Left kidney (tissue), 1 donor: ENCODE measurements at regions not wholly inside any gene's neighbourhood (a gene's known extent, or its start where the extent isn't known, plus 50 kb on each side); places are given as distances from the start of the nearest gene placed in this dataset.

Source experiments
- DNase-seq: peaks from one replicate; pipeline ENCODE4 v3.0.0-alpha.2; 2013

DNA sequence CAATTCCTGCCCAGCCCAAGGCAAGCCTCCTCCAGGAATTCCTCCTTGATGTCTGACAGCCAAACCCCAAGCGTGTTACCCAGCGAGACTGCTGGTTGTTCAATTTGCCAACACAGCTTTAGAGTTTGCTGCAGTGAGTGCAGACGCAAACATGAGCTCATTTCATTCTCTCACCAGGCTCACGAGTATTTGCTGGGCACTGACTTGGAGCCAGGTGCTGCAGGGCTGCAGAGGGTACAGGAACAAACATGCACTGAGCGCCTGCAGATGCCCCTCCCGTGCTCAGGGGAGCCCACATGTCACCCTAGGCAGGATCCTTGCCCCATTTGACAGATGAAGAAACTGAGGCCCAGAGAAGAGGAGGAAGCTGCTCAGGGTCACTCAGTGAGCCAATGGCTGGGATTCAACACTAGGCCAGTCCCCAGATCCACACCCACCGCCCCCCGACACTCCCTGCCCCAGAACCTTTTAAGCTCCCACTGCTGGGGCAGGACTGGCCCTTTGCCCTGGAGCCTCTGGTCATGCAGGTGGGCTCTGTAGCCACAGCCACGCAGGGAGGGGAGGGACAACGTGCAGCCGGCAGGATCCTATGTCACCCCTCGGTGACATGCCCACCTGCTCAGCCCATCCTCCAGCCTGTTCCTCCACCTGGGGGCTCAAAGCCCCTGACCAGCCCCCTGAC lies 363.7 kb downstream of the MATN1 start:
- no peak for DNase-seq

GRCh38 chr1:30358500-30358899 lies 364.9 kb downstream of the MATN1 start:
- DNase-seq = peak; percentile 20

DNA sequence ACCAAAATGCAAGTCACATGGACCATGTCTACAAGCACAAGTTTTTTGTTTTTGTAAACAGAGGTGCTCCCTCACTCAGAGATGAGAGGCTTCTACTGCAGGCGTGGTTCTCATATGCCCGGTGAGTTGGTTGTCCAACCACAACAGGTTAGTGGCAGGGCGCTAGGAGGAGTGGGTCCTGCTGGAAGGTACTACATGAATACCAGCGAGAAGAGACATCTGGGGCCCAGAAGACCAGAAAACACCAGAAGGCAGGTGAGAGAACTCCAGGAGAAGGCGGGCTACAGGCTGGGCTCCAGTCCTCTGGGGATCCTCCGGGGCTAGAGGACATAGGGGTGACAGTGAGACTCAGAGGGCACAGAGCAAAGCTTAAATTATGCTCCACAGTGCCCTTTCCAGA lies 366.5 kb downstream of the MATN1 start:
- DNase-seq = no peak

GRCh38 chr1:30354410-30354809 lies 369.0 kb downstream of the MATN1 start:
- DNase-seq = no peak

GRCh38 chr1:30353637-30354036 lies 369.7 kb downstream of the MATN1 start:
- DNase-seq = no peak

DNA sequence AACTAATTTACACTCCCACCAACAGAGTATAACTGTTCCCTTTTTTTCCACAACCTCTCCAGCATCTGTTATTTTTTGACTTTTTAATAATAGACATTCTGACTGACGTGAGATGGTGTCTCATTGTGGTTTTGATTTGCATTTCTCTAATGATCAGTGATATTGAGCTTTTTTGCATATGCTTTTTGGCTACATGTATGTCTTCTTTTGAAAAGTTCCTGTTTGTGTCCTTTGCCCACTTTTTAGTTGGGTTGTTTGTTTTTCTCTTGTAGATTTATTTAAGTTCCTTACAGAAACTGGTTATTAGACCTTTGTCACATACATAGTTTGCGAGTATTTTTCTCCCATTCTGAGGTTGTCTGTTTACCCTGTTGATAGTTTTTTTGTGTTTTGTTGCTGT lies 375.2 kb downstream of the MATN1 start:
- no peak for DNase-seq

DNA sequence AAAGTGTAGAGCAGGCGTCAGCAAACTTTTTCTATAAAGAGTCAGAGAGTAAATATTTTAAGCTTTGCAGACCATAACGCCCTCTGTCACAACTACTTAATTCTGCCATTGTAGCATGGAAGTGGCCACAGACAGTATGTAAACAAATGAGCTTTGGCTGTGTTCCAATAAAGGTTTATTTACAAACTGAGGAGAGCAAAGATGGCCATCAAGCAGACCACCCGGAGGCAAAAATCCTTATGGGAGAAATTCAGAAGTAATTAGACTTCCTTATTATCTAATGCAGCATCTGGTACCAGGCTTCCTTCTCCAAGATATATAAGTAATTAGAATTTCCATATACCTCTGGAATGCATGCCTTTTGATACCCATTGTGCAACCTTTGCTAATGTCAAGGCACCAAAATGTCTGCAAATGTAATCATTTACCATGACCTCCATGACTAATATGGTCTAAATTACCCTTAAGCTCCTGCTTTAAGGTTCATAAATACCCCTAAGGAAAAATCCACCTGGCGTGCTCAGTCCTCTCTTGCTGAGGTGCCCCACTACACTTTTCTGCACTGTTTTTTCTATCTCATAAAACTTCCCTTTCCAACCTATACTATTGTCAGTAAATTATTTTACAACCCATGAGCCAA lies 377.8 kb downstream of the MATN1 start:
- no peak for DNase-seq

GRCh38 chr1:30343562-30343961 lies 379.8 kb downstream of the MATN1 start:
- no peak for DNase-seq

- no peak for DNase-seq
These were observed 380.7 kb downstream of the MATN1 start for GRCh38 chr1:30342535-30343141.

DNA sequence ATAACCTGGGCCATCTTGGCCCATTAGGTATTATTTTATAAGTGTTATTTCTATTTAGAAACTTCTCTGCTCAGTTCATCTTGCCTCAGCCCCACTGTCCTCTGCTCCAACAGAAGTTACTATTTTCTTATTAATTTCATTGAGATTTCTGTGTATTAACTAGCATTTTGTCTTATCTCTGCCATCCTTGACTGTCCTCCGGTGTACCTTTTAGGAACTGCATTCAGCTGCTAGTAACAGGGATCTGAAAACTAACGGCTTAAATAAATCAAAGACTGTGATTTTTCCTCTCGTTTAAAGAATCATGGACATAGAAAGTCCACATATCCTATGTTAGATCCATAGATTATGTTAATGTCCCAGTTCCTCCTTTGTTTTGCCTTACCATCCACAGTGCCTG lies 382.5 kb downstream of the MATN1 start:
- no peak for DNase-seq

DNA sequence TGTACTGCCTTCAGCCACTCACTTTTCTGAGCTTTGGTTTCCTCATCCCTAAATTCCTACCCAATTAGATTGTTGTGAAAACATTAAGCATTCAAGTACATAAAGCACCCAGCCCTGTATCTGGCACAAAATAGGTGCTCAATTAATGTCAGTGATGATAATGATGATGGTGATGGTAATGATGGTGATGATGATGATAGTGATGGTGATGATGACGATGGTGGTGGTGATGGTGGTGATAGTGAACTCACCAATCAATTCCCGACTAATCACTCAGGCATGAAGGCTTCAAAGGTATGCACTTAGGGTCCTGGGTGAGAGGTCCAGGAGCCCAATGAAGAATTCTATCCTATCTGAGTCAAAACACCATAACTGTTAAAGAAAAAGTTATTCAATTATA lies 383.5 kb downstream of the MATN1 start:
- DNase-seq = no peak

- no peak for DNase-seq
These were observed 384.6 kb downstream of the MATN1 start for GRCh38 chr1:30338765-30339164.

GRCh38 chr1:30337324-30337620 lies 386.1 kb downstream of the MATN1 start:
- no peak for DNase-seq

GRCh38 chr1:30336550-30337323 lies 386.6 kb downstream of the MATN1 start:
- DNase-seq = no peak

- DNase-seq = no peak
These were observed 387.4 kb downstream of the MATN1 start for GRCh38 chr1:30335997-30336390.

DNA sequence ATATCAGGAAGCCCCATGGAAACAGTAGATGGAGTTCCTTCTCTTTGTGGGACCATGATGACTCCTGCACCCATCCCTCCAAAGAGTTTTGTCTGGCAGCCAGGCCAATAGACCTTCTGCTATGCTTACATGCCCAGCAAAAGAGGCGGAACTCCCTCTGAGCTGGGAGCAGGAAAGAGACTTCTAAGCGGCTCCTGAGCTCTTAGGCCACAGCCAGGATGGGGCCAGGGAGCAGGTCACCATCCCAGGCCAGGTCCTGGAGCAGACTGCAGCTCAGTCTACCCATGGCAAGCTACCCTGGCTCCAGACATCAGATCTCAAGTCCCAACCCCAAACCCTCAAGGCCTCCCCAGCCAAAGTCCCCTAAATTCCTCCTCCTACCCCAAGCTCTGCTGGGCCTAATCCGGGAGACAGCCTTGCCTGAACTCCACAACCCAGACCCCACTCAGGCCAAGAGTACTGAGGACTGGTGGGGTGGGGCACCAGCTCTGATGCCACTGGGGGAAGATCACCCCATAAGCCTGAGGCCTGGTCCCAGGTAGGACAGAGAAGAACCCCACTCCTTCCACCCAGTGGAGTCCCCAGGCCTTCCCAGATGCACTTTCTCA lies 387.9 kb downstream of the MATN1 start:
- no peak for DNase-seq

DNA sequence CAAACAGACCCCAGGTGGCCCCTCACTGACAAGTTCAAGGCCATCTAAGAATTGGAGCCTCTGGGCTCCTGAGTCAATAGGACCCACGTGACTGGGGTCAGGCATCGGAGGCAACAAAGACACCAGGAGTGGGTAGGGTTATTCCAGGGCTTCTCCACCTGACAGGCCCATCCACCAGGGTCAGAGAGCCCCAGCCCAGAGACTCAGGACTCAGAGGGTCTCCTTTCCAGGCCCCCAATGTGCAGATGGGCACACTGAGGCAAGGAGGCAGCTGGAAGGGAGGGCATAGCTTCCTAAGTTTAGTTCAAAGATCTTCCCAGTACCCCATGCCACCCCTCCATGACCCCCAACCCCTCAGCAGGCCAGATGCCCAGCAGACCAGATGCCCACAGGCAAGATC lies 388.6 kb downstream of the MATN1 start:
- no peak for DNase-seq

DNA sequence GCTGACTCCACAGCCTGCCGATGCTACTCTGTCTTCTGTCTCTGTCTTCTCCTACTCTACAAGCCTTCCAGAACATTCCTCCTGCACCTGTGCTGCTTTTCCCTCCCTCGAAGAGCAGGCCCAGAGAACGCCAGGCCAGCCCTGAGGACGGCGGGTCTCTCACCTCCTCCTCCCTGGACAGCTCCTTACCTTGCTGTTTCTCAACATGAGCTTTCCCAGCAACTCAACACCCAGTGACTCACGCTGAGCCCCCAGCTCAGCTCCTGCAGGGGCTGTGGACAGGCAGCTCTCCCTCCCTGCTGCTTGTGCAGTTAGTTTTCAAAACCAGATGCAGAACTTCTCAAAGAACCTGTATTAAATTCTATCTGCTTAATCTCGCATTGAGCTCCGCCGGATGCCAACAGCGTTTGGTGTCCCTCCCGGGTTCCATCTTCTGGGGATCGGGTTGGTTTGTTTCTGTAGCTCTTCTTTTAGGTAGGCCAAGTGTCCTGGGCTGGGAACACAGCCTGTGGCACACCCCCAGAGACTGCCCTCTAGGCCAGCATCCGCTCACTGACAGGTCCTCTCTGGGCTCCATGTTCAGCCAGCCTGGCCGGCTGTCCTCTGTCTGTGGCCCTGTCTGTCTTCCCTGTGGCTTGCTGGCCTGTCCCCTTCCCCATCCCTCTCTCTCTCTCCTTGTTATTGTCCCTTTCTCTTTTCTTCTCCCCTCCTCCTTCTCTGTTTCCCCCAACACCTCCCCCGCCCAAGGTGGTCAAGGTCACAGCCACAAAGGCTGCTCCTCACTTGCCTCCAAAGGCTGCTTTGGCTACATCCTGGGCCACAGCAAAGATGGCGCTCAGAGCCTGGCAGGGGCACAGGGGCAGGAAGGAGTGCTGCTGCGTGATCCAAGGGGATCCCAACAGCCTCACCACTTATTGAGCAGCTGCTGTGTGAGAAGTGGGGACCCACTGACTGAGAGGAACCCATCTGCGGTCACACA lies 391.0 kb downstream of the MATN1 start:
- no peak for DNase-seq

GRCh38 chr1:30331415-30332065 lies 391.8 kb downstream of the MATN1 start:
- DNase-seq = no peak

- DNase-seq = no peak
These were observed 392.7 kb downstream of the MATN1 start for GRCh38 chr1:30330644-30331043.
